HT1080 (cell line): ENCODE measurements at regions not wholly inside any gene's neighbourhood (a gene's known extent, or its start where the extent isn't known, plus 50 kb on each side); places are given as distances from the start of the nearest gene placed in this dataset.

Experiments used
- DNase-seq: peaks from one replicate; pipeline ENCODE4 v3.0.0-alpha.2; 2015; ENCODE audit warnings: low read depth

DNA sequence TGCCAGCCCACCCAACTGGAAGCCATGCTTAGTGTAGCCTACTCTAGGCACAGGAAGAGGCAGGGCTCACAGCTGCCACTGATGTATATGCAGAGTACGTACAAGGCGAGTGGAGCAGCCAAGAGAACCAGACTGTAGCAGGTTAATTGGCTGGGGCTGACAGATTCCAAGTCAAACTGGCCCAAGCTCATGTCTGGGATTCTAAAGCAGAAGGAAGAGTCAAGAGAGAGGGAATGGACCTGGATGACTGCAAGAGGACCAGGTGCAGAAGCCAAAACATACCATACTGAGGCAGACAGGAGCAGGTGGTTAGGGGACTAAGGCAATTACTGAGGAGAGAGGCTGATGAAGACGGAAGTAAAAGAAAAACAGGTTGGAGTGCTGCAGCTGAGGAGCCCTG lies 51.3 kb upstream of the LRRN2 start:
- DNase-seq = no peak

DNA sequence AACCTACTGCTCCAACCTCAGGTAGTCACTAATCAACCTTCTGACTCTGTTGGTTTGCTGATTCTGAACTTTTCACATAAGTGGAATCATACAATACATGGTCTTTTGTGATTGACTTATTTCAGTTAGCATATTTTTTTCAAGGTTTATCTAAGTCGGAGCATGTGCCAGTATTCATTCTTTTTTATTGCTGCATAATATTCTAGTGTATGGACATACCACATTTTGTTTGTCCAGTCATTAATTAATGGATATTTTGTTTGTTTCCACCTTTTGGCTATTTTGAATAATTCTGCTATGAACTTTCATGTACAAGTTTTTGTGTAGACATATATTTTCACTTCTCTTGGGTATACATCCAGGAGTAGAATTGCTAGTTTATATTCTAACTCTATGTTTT lies 53.0 kb upstream of the LRRN2 start:
- no peak for DNase-seq

DNA sequence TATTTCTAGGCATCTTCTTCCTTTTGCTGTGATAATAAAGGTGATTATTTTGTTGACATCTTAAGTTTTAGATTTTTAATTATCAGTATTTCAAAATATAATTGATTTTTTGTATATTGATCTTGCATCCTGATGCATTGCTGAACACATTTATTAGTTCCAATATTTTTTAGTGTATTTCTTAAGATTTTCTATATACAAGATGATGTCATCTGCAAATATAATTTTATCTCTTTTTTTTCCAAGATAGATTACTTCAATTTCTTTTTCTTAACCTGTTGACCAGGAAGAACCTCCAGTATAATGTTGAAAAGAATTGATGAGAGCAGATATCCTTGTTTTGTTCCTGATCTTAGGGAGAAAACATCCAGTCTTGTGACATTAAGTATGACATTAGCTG lies 54.8 kb upstream of the LRRN2 start:
- DNase-seq = no peak

DNA sequence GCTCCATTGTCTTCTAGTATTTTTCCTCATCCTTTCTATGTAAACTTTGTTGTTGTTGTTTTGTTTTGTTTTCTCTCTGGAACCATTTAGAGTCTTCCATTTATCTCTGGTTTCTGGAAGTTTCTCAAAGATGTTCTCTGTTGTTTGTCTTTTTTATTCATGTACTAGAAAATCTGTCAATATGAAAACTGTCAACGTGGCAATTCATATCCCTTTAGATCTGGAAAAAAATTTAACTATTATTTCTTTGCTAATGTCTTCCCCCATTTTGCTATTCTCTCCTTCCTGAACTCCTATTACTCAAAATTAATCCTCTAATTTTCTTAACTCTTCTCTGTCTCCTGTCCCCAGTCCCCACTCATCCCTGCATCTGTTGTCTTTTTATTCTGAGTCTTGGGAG lies 55.9 kb upstream of the LRRN2 start:
- no peak for DNase-seq

DNA sequence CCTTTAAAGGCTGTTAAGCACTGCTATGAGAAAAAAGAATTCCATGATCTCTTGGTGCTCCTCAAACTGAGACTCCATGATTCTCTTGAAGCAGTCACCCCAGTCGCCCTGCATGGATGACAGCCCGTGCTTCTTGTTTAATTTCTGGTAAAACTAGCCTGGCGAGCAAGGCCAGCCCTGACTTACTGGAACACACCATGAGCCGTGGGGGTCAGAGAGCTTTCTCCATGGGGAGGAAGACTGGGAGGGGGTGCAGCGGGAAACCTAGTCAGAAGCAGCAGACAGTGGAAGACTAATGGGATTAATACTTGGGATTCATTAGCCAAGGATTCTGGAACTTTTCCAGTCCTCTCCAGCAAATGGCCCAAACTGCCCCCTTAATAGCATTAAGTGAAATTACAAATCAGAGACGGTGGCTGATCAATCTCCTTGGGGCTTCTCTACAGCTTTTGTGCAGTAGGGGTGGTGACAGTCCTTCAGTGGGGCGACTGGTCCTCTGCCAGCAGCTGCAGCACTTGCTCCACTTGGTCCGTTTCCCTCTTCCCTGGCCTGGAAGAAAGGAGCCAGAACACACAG lies 57.2 kb upstream of the LRRN2 start:
- DNase-seq = no peak

DNA sequence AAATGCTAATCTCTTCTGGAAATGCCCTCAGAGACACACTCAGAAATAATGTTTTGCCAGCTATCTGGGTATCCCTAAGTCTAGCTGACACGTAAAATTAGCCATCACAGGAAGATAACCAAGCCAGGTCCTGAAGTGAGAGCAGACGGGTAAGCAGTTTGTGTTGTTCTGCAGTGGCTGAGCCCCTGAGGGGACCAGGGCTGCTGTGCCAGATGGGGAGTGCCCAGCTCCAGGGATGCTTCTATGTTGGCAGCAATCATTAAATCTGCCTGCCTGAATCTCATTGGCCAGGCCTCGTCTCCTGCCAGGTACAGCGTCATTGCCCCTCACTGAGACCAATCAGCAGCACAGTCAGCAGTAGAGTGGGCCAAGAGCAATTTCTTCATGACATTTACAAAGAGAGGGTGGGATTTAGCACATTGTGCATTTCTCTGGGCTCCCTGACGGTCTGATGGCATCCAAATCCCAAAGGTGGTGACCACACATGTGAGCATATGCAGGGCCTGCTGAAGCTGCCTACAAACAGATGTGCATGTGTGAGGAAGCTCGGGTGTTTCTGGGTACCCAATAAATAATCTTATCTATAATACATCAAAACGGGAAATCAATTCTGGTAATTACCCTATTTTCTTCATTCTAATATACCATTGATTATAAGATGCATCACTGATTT lies 58.7 kb upstream of the LRRN2 start:
- no peak for DNase-seq

DNA sequence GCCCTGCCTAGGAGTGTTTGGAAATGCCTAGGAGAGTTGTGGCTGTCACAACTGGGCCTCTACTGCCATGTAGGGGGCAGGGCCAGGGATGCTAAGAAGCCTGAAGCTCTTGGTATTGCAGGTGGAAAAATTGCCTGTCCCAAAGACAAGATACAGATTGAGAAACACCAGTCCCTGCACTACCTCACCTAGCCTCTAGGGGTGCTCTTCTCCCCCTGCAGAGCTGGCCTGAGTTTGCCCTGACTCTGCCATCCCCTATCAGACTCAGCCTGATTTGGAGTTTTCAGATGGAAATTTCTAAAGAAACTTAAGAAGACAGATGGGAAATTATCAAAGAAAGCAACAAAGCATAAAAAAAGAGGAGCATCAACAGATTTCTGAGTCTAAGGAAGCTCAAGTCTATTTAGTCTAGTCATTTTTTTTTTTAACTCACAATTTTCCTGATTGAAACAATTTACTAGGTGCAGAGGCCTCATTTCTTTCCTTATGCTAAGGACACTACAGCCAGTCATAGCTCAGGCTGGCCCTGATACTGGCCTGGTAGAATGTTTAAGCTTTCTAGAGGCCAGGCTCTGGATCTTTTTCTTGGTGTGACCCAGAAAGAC lies 61.4 kb upstream of the LRRN2 start:
- peak; percentile 44 for DNase-seq

DNA sequence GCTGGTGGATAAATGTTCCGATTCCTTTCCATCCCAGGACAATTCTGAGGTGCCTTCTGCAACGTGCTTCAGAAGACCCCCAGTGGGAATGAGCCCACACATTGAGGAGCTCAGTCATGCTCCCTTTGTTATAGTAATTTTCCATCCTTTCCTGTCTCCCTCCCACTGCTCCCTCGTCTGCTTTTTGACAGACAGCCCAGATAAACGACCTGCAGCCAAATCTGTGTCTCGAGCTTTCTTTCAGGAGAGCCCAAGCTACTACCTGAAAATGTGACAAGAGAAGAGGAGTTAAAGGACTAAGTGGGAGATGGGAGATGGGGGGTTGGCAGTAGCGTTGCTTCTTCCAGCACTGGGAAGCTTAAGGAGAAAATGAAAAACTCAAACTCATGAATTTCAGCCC lies 65.9 kb upstream of the LRRN2 start:
- no peak for DNase-seq

DNA sequence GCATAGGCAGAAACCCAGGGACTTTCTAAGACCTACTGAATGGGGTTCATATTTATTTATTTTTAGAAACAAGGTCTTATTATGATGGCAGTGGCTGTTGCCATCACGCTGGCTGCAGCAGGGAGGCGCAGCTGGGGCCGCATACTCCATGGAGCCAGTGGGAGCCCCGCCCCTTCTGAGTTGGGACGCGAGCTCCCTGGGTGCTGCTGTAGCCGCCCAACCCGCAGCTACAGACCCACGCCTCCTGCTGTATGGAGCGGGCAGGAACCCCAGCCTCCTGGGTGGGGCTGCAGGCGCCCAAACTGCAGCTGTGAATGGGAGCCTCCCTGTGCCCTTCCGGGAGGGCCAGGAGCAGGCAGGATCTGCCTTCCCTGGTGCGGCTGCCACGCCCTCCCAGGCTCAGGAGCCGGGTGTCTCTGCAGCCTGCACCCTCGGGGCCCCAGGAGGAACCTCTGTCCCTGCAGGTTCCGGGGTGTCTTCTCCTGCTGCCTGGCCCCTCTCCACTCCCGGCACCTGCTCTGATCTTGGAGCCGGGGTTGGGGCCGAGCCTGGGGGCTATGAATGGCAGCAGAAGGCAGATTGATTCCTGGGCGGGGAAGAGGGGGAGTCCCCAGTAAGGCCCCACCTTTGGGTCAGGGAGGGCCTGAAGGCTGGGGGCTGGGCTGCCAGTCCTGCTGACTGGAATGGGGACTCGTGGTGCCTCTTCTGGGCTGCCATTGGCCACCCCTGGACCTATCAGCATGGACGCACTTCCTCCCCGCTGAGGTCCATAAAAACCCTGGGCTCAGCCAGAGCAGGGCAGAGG lies 66.5 kb upstream of the LRRN2 start:
- peak; percentile 25 for DNase-seq

DNA sequence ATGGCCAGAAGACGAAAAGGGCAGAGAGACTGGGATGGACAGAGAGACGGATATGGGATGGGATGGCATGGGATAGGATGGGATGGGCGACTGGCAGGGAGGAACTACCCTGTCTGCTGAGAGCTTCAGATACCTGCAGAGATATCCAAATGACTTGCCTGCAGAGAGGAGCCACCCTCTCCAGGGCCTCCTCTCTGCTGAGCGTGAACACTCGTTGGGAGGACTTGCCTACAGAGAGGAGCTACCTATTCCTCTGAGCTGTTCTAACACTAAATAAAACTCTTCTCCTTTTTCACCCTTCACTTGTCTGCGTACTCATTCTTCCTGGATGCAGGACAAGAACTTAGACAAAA lies 67.1 kb upstream of the LRRN2 start:
- no peak for DNase-seq

DNA sequence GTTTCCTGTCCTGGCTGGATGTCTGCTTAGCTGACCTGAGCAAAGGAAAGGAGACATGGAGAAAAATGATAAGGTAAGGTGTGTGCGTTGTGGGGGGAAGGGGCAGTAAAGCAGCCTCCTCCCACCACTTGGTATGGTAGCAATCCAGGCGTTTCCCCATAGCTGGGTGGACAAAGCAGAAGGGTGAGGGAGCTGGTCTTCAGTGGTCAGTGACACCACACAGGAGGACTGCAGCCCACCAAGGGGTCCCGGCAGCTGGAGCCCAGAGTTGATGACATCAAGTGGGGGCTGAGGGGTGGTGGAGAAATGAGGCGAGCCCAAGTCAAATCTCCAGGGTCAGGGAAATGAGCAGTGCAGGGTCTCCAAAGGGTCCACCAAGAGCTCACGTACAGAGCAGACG lies 69.3 kb upstream of the LRRN2 start:
- no peak for DNase-seq

DNA sequence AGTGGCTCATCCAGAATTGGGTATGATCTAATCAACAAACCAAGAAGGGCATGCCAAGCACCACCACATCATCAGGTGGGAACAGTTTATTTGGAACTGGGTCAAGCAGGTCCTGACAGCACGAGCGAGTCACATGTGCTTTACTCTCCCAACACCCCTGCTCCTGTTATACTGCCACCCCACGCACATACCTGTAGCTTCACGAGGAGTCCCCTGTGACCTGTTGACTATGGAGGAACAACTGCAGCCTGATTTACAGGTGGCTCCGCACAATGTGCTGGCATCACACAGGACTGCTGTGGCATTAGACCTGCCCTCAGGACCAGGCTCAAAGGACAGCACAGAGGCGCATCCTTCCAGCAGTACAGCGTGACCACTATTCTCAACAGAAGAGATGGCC lies 70.8 kb upstream of the LRRN2 start:
- DNase-seq = no peak

DNA sequence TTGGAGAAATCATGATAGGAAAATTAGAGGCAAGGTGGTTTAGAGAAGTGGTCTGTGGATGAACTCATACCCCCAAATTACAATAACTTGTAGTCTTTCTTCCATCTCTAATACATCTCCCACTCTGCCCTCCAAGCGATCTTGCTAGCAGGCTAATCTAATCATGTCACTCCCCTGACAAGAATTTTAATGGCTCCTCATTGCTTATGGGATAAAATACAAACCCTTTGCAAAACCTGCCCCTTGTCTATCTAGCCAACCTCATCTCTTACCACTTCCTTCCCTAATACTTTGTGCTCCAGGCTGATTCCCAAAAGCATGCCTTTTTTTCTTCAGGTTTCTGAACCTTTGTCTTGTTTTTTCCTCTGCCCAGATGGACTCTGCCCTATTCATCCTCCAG lies 71.3 kb upstream of the LRRN2 start:
- no peak for DNase-seq

DNA sequence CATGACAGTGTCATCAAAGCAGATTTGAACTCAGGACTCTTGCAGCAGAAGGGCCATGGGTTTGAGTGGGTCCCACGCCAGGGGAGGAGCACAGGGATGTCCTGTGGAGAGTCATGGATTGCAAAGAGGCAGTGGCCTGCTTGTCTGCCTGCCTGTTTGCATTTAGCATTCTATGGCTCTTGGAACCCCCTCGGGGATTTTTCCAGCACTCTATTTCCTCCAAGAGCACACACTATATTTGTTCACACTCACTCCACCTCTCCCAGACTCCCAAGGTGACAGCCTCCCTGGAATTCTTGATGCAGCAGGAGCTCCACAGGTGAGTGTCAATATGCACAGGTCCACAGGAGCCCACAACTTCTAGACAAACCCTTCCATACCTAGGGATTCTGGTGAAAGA lies 73.1 kb upstream of the LRRN2 start:
- no peak for DNase-seq

DNA sequence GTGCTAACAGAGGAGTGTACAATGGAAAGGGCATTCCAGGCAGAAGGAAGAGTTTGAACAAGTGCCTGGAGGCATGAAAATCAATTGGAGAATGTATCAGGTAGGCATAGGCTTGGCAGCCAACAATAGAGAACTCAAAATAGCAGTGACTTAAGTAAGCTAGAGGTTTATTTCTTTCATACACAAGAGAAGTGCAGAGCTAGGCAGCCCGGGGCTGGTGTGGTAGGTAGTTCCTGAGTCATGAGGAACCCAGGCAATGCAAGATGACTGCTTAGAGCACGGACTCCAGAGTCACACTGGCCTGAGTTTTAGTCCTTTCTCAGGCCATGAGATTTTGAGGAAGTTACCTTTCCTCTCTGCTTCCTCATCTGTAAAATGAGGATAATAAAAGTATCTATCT lies 74.8 kb upstream of the LRRN2 start:
- no peak for DNase-seq

DNA sequence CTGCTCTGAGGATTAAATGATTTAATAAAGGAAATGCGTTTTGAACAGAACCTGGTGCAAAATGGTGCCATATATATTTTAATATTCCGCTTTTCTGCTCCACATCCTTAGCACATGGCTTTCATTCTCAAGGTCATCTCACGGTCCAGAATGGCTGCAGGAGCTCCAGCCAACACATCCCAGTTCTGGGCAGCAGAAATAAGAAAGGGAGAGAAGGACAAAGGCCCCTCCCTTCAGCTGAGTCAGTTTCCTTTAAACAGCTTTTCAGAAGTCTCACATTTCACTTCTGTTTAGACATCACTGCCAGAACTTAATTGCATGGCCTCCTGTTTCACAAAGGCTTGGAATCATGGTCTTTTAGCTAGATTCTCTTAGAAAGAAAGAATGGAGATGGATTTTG lies 75.2 kb upstream of the LRRN2 start:
- peak; percentile 10 for DNase-seq

DNA sequence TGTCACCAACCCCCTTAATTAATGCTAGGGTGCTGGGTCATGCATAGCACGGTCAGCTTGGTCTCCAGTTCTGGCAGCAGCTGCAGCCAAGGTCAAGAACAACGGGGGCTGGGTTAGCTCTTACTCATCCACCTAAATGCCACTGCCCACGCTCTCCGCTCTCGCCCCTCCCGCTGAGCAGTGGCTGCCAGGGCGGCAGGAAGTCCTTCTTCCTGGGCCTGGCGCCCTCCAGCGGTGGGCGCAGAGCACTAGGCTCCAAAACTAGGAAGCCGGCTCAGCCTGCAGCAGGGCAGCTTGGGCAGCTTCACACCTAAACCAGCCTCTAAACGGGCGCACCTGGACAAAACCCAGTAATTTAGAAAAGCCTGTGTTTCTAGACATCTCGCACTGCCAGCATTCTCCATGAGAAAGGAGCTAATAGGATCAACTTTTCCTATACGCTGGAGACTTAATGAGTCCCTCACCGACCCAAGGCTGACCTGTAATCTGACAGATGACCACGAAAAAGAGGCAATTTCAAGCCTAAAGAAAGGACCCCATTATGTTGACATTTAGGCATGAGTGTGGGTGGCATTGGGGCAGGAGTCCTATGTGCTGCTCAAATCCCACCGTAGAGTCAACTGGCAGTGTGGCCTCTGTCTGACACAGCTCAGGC lies 78.4 kb upstream of the LRRN2 start:
- peak; percentile 66 for DNase-seq

DNA sequence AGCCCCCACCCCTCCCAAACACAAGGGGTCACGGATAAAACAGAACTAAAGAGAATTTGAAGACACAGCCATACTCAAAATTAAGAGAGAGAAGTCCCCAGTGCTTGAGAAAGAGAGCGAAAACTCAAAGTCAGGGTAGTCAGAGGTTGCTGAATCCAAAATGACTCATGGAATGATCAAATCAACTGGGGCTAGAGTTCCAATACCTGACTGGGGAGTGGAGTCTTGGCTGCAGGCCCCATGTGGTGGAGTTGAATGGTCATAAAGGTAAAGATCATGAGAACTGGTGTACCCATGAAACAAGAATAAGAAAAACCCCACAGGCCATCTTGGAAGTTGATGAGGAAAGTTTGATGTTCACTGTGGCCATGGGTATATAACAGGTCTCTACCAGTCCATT lies 84.5 kb upstream of the LRRN2 start:
- DNase-seq = no peak

DNA sequence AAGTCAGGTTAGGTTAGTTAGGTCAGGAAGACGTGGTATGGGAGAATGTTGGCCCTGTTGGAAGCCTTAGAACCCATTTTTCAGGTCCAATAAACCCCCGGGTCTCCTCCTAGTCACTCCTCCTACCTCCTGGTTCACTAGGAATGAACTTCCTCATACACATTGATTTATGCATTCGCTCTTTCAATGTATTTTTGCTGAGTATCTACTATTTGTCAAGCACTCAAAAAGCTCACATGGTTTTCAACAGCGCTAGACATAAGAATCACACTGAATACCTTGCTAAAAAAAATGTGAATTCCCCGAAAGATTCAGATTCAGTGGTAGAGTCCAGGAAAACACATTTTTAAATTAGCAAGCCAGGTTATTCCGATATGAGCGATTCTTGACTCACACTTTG lies 85.8 kb upstream of the LRRN2 start:
- DNase-seq = no peak

DNA sequence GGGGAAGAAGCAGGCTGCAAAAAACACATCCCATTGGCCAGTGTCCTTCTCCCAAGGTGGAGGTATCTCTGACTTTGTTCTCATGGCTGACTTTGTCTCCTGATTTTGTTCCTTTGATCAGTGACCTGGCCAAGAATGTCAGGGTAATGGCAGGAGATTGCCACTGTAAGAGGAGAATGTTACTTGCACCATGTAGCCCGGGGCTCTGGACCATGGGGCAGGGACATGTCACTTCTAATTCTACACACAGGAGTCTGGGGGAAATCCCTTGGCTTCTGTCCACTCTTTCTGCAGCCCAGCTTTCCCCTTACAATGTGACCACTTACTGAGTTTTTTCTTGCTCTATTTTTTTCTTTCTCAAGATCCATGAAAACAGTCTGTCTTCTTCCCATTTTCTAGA lies 87.7 kb upstream of the LRRN2 start:
- no peak for DNase-seq

DNA sequence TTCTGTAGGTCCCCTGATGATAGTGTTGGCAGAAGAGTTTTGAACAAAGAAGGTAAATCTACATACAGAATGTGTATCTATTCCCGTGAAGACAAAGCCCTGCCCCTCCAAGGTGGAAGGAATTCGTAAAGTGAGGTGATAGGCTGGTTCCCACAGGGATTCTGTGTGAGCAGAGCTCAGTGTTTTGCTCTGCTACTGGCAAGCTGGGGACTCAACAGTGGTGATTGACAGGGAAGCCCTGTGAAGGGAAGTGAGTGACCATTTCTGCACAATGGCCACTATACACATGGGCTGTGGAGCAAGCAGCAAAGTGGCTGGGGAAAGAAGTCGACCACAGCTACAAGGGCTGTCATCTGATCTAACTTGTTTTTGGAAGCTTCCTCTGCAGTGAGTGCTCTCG lies 90.0 kb upstream of the LRRN2 start:
- DNase-seq = no peak

DNA sequence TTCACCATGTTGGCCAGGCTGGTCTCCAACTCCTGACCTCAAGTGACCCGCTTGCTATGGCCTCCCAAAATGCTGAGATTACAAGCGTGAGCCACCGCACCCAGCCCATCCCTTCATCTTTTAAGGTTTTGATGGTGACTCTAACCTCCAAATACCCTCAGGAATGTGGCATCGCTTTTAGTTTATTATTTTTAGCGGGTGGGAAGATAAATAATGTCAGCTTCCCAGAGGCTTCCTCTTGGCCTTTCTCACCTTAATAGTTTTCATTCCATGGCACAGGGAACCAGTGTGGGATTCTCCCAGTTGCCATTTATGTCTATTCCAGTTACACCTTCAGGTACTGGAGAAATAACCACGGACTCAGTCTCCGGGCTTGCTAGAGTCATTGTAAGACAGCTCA lies 92.1 kb upstream of the LRRN2 start:
- no peak for DNase-seq
